Mammary epithelial cell (primary cell): ENCODE measurements at regions not wholly inside any gene's neighbourhood (a gene's known extent, or its start where the extent isn't known, plus 50 kb on each side); places are given as distances from the start of the nearest gene placed in this dataset.

Source experiments
- EZH2 ChIP-seq: IDR thresholded peaks from 2 replicates; pipeline ENCODE4 v1.6.1; 2012; ENCODE audit warnings: low read length, inconsistent platforms, borderline replicate concordance
- TF ChIP-seq, protein P1 (sequence below), 2 donors: IDR thresholded peaks in 1 of 2; conservative IDR thresholded peaks in 1 of 2; 2 replicates each; pipeline ENCODE4 v1.5.1; 2011 to 2012; ENCODE audit warnings: inconsistent platforms in 2 of 2, low read length in 2 of 2, mild to moderate bottlenecking in 2 of 2, control low read depth in 1 of 2, low read depth in 1 of 2; ENCODE audit not compliant: insufficient read depth in 1 of 2; ENCODE audit errors: extremely low read depth in 1 of 2

DNA sequence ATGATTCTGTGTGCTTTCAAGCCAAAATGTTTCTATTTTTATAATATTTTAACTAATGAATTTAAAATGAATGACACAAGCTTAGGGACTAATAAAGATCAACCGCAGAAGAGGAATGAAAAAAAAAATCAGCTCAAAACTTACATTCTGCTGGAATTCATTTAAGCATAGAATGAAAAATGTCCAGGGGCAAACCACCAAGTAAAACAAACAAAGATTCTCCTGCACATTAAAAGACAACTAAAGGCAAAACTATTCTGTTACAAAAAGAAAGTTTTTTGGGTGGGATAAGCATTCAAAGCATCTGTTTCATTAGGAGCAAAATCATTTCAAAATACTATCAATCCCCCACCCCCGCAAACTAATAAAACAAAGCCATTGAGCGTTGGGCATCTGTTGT is 99.3 kb upstream of the SOX11 start:
- TF ChIP-seq, protein P1, sequence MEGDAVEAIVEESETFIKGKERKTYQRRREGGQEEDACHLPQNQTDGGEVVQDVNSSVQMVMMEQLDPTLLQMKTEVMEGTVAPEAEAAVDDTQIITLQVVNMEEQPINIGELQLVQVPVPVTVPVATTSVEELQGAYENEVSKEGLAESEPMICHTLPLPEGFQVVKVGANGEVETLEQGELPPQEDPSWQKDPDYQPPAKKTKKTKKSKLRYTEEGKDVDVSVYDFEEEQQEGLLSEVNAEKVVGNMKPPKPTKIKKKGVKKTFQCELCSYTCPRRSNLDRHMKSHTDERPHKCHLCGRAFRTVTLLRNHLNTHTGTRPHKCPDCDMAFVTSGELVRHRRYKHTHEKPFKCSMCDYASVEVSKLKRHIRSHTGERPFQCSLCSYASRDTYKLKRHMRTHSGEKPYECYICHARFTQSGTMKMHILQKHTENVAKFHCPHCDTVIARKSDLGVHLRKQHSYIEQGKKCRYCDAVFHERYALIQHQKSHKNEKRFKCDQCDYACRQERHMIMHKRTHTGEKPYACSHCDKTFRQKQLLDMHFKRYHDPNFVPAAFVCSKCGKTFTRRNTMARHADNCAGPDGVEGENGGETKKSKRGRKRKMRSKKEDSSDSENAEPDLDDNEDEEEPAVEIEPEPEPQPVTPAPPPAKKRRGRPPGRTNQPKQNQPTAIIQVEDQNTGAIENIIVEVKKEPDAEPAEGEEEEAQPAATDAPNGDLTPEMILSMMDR (conservative IDR thresholded peaks at IDR 0.05 in 1 of 2, IDR thresholded peaks at IDR 0.05 in 1 of 2; ENCODE audit: extremely low read depth in 1 of 2, insufficient read depth in 1 of 2, low read depth in 1 of 2, low read length in 2 of 2) = no peak
- TF ChIP-seq EZH2 = no peak
